Fibroblast of lung (primary cell): ENCODE measurements at regions not wholly inside any gene's neighbourhood (a gene's known extent, or its start where the extent isn't known, plus 50 kb on each side); places are given as distances from the start of the nearest gene placed in this dataset.

Experiments
- DNase-seq, 2 donors: peaks; one replicate each; pipeline versions ENCODE4 v3.0.0 to v3.0.0-alpha.2; 2010; ENCODE audit warnings: low read depth in 2 of 2
- H2AFZ ChIP-seq: 2 replicates; pipeline ENCODE4 v1.5.1; 2012; ENCODE audit warnings: low read length, control low read depth, inconsistent platforms
- H3K27ac ChIP-seq: 2 replicates; pipeline ENCODE4 v1.5.1; 2011; ENCODE audit warnings: low read length, control low read depth; ENCODE audit not compliant: insufficient read depth
- H3K27me3 ChIP-seq: 2 replicates; pipeline ENCODE4 v1.5.1; 2011; ENCODE audit warnings: mild to moderate bottlenecking, low read length; ENCODE audit not compliant: control insufficient read depth, insufficient read depth
- H3K36me3 ChIP-seq: 2 replicates; pipeline ENCODE4 v1.5.1; 2011; ENCODE audit warnings: low read length; ENCODE audit not compliant: control insufficient read depth, insufficient read depth
- H3K4me1 ChIP-seq: 2 replicates; pipeline ENCODE4 v1.5.1; 2011; ENCODE audit warnings: low read length; ENCODE audit not compliant: control insufficient read depth, insufficient read depth; ENCODE audit errors: extremely low read depth
- H3K4me2 ChIP-seq: 2 replicates; pipeline ENCODE4 v1.5.1; 2011; ENCODE audit warnings: low read length, control low read depth; ENCODE audit not compliant: insufficient read depth; ENCODE audit errors: extremely low read depth
- H3K4me3 ChIP-seq, 4 experiments: fragments of 200-600 bp in 1 of 4; sonication (generic) in 1 of 4; replicated peaks in 1 of 4; 2 replicates each; pipeline ENCODE4 v1.5.1; 2011 to 2016; ENCODE audit warnings: low read length in 4 of 4, low read depth in 3 of 4, mild to moderate bottlenecking in 3 of 4, control low read depth in 2 of 4, inconsistent platforms in 1 of 4, mixed read lengths in 1 of 4; ENCODE audit not compliant: insufficient read depth in 1 of 4; ENCODE audit errors: control extremely low read depth in 1 of 4
- H3K79me2 ChIP-seq: 2 replicates; pipeline ENCODE4 v1.5.1; 2012; ENCODE audit warnings: mild to moderate bottlenecking, low read length, inconsistent platforms; ENCODE audit not compliant: control insufficient read depth, insufficient read depth
- H3K9ac ChIP-seq: 2 replicates; pipeline ENCODE4 v1.5.1; 2011; ENCODE audit warnings: mild to moderate bottlenecking, low read length, control low read depth; ENCODE audit not compliant: insufficient read depth
- H3K9me3 ChIP-seq: 2 replicates; pipeline ENCODE4 v1.5.1; 2012; ENCODE audit warnings: low read depth, low read length; ENCODE audit not compliant: control insufficient read depth, insufficient read depth
- H4K20me1 ChIP-seq: 2 replicates; pipeline ENCODE4 v1.5.1; 2011; ENCODE audit warnings: low read length; ENCODE audit not compliant: control insufficient read depth, insufficient read depth; ENCODE audit errors: extremely low read depth
- CTCF ChIP-seq, 2 donors: IDR thresholded peaks in 1 of 2; conservative IDR thresholded peaks in 1 of 2; 1 replicate in 1 of 2; 2 replicates in 1 of 2; pipeline ENCODE4 v1.5.1; 2011 to 2012; ENCODE audit warnings: low read length in 2 of 2, control low read depth in 1 of 2, inconsistent platforms in 1 of 2, low read depth in 1 of 2, mild to moderate bottlenecking in 1 of 2
- EZH2 ChIP-seq: IDR thresholded peaks from 2 replicates; pipeline ENCODE4 v1.5.1; 2012; ENCODE audit warnings: low read length, control low read depth, mild to moderate bottlenecking; ENCODE audit errors: missing control alignments

- Histone ChIP-seq H2AFZ (no peak overlapping the region), H3K36me3 (no peaks in the 10 kb centered on the region), H3K9ac (no peak overlapping the region), H3K4me3 (no peak overlapping the region), H4K20me1 (no peaks in the 10 kb centered on the region), H3K9me3 (no peaks in the 10 kb centered on the region), H3K79me2 (no peaks in the 10 kb centered on the region), H3K27me3 (no peaks in the 10 kb centered on the region), H3K4me2 (no peak overlapping the region), H3K27ac (no peak overlapping the region), H3K4me1 (no peaks in the 10 kb centered on the region)
- DNase-seq, result no peak
- TF ChIP-seq EZH2 (no peak), CTCF (conservative IDR thresholded peaks at IDR 0.05 in 1 of 2, IDR thresholded peaks at IDR 0.05 in 1 of 2; ENCODE audit: low read depth in 1 of 2, low read length in 2 of 2) (no peak)
Observed at GRCh38 chr1:194069831-194070218, 883.4 kb upstream of the B3GALT2 start.

- Histone ChIP-seq H3K4me1 (no peaks in the 10 kb centered on the region), H2AFZ (no peak overlapping the region), H3K27me3 (no peaks in the 10 kb centered on the region), H3K4me2 (no peak overlapping the region), H3K79me2 (no peaks in the 10 kb centered on the region), H3K4me3 (no peak overlapping the region), H4K20me1 (no peaks in the 10 kb centered on the region), H3K9ac (no peak overlapping the region), H3K27ac (no peak overlapping the region), H3K36me3 (no peaks in the 10 kb centered on the region), H3K9me3 (no peaks in the 10 kb centered on the region)
- DNase-seq, result peak; percentile 17 to 41
- no peak for TF ChIP-seq EZH2
- no peak for TF ChIP-seq CTCF (conservative IDR thresholded peaks at IDR 0.05 in 1 of 2, IDR thresholded peaks at IDR 0.05 in 1 of 2; ENCODE audit: low read depth in 1 of 2, low read length in 2 of 2)
Observed at GRCh38 chr1:194069168-194069830, 882.9 kb upstream of the B3GALT2 start.

- H3K79me2 ChIP-seq, result no peaks in the 10 kb centered on the region
- TF ChIP-seq CTCF (conservative IDR thresholded peaks at IDR 0.05 in 1 of 2, IDR thresholded peaks at IDR 0.05 in 1 of 2; ENCODE audit: low read depth in 1 of 2, low read length in 2 of 2), result no peak
- TF ChIP-seq EZH2, result no peak
Observed at GRCh38 chr1:194068446-194069167, 882.2 kb upstream of the B3GALT2 start.

More at GRCh38 chr1:194068446-194069167, 882.2 kb upstream of the B3GALT2 start:
- Histone ChIP-seq H3K9me3 (no peaks in the 10 kb centered on the region), H3K27ac (no peak overlapping the region), H2AFZ (no peak overlapping the region), H4K20me1 (no peaks in the 10 kb centered on the region), H3K36me3 (no peaks in the 10 kb centered on the region), H3K9ac (no peak overlapping the region), H3K4me3 (no peak overlapping the region), H3K27me3 (no peaks in the 10 kb centered on the region), H3K4me1 (no peaks in the 10 kb centered on the region), H3K4me2 (no peak overlapping the region)
- DNase-seq, result no peak
